ENCODE measurements at regions not wholly inside any gene's neighbourhood (a gene's known extent, or its start where the extent isn't known, plus 50 kb on each side); places are given as distances from the start of the nearest gene placed in this dataset.
A peak's percentile ranks its signal among the peaks of the same experiment; 100 is the strongest.

DNA sequence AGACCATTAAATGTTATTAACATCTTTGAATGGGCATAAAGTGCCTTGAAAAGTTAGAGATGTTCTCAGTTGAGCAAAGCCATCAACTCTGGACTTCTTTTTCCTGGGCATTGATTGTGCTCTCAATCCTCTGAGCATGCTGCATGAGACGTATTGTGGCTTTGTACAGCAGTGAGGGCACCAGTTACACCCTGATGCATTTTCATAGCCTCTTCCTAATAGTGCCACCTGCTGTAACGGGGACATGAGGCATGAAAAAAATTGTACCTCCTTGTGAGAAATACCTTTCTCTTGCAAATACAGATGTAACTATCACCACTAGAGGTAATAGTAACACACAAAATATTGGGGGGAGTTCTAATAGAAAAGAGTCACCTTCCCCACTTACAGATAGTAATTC lies 697.5 kb downstream of the TMEM182 start:
- no peak overlapping the region for H3K4me3 ChIP-seq (replicated peaks in 1 of 3)
- 30 to 35% methylated on average over 2 of the region's 2 CpGs for WGBS, 2 donors
- peak in 1 of 2 donors; percentile 5 for DNase-seq
- no peaks in the 10 kb centered on the region for H3K9me3 ChIP-seq
- TF ChIP-seq, protein P1, sequence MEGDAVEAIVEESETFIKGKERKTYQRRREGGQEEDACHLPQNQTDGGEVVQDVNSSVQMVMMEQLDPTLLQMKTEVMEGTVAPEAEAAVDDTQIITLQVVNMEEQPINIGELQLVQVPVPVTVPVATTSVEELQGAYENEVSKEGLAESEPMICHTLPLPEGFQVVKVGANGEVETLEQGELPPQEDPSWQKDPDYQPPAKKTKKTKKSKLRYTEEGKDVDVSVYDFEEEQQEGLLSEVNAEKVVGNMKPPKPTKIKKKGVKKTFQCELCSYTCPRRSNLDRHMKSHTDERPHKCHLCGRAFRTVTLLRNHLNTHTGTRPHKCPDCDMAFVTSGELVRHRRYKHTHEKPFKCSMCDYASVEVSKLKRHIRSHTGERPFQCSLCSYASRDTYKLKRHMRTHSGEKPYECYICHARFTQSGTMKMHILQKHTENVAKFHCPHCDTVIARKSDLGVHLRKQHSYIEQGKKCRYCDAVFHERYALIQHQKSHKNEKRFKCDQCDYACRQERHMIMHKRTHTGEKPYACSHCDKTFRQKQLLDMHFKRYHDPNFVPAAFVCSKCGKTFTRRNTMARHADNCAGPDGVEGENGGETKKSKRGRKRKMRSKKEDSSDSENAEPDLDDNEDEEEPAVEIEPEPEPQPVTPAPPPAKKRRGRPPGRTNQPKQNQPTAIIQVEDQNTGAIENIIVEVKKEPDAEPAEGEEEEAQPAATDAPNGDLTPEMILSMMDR (IDR thresholded peaks at IDR 0.05), result peak in 2 of 6 experiments; percentile 22 to 30
- TF ChIP-seq POLR2A (IDR thresholded peaks at IDR 0.05), result no peak
- no peaks in the 10 kb centered on the region for H3K4me1 ChIP-seq
- intact Hi-C loops (cut with DNase I), result no loop called here
- H3K36me3 ChIP-seq, result no peaks in the 10 kb centered on the region
- no peak overlapping the region for H3K27ac ChIP-seq
- no peaks in the 10 kb centered on the region for H3K27me3 ChIP-seq

DNA sequence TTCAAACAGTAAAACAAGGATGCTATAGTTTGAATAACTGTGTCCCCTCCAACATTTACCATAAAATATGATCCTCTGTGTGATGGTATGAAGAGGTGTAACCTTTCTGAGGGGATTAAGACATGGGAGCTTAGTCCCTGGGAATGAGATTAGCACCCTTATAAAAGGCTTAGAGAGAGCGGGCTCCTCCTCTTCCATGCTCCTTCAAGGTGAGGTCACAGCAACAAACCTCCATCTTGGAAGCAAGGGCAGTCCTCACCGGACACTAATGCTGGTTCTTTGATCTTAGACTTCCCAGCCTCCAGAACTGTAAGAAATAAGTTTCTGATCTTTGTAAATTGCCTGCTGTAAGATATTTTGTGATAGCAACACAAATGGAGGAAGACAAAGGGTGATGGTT lies 700.3 kb downstream of the TMEM182 start:
- no peaks in the 10 kb centered on the region for H3K36me3 ChIP-seq
- intact Hi-C loops (cut with DNase I), result no loop called here
- H3K9me3 ChIP-seq, result no peaks in the 10 kb centered on the region
- 91 to 92% methylated on average over 2 of the region's 2 CpGs for WGBS, 2 donors
- no peak overlapping the region for H3K4me3 ChIP-seq (replicated peaks in 1 of 3)
- DNase-seq, result no peak
- H3K27ac ChIP-seq, result no peak overlapping the region
- no peaks in the 10 kb centered on the region for H3K27me3 ChIP-seq
- TF ChIP-seq POLR2A (IDR thresholded peaks at IDR 0.05), result no peak
- TF ChIP-seq, protein P1 (IDR thresholded peaks at IDR 0.05), result no peak
- H3K4me1 ChIP-seq, result no peaks in the 10 kb centered on the region

DNA sequence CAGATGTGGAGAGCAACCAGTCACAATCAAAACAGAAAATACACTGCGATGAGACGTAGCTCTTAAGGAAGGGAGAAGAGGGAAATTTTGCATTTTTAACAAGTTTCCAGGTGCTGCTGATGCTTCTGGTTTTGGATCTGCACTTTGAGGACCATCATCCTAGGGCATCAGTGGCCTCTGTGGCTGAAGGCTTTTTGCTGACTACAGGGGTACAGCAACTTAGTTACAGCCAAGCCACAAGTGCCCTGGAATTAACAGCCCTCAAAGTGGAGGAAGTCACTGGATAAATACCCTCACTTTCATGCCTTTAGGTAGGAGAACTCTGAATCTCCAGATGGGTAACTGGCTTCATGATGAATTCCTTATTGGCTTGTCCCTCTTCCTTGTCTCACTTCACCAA lies 700.9 kb downstream of the TMEM182 start:
- WGBS, 2 donors, result 77 to 82% methylated on average over 2 of the region's 2 CpGs
- intact Hi-C loops (cut with DNase I), result no loop called here
- Histone ChIP-seq H3K27me3 (no peaks in the 10 kb centered on the region), H3K4me1 (no peaks in the 10 kb centered on the region), H3K4me3 (replicated peaks in 1 of 3) (no peak overlapping the region), H3K9me3 (no peaks in the 10 kb centered on the region), H3K36me3 (no peaks in the 10 kb centered on the region), H3K27ac (no peak overlapping the region)
- no peak for DNase-seq
- no peak for TF ChIP-seq POLR2A (IDR thresholded peaks at IDR 0.05)
- TF ChIP-seq, protein P1 (IDR thresholded peaks at IDR 0.05), result no peak

DNA sequence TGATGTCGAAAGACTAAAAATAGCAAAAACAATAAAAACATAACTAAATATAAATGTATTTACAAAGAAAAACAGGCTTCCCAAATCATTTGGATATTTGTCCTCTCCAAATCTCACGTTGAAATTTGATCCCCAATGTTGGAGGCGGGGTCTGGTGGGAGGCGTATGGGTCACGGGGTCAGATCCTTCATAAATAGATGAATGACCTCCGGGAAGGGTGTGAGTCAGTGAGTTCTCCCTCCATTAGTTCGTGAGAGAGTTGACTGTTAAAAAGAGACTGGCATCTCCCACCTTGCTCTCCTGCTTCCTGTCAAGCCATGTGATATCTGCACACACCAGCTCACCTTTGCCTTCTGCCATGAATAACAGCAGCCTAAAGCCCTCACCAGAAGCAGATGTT lies 703.0 kb downstream of the TMEM182 start:
- H3K27ac ChIP-seq, result no peak overlapping the region
- no peaks in the 10 kb centered on the region for H3K9me3 ChIP-seq
- no peaks in the 10 kb centered on the region for H3K36me3 ChIP-seq
- intact Hi-C loops (cut with DNase I), result no loop called here
- 79 to 83% methylated on average over 7 of the region's 7 CpGs for WGBS, 2 donors
- no peaks in the 10 kb centered on the region for H3K27me3 ChIP-seq
- no peak for TF ChIP-seq POLR2A (IDR thresholded peaks at IDR 0.05)
- TF ChIP-seq, protein P1 (IDR thresholded peaks at IDR 0.05), result no peak
- no peaks in the 10 kb centered on the region for H3K4me1 ChIP-seq
- DNase-seq, result no peak
- no peak overlapping the region for H3K4me3 ChIP-seq (replicated peaks in 1 of 3)

DNA sequence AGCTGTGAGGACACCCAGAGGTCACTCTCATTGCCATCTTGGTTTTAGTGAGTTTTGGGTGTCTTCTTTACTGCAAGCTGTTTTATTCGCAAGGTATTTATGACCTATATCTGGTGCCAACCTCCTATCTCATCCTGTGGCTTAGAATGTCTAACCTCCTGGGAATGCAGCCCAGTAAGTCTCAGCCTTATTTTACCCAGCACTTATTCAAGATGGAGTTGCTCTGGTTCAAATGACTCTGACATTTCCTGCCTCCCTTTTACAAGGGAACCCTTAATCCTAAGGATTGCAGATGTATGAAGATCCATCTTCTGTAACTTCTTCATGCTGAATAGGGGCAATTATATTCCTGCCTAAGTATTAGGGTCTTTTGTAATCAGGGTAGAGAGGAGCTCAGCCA lies 708.0 kb downstream of the TMEM182 start:
- Histone ChIP-seq H3K4me1 (no peaks in the 10 kb centered on the region), H3K4me3 (replicated peaks in 1 of 3) (no peak overlapping the region), H3K36me3 (no peaks in the 10 kb centered on the region), H3K27ac (no peak overlapping the region), H3K27me3 (no peaks in the 10 kb centered on the region), H3K9me3 (no peaks in the 10 kb centered on the region)
- no peak for DNase-seq
- 95 to 100% methylated on average over 1 of the region's 1 CpG for WGBS, 2 donors
- intact Hi-C loops (cut with DNase I), result no loop called here
- TF ChIP-seq, protein P1 (IDR thresholded peaks at IDR 0.05), result no peak
- TF ChIP-seq POLR2A (IDR thresholded peaks at IDR 0.05), result no peak
